Prostate gland (tissue), 2 donors: ENCODE measurements at regions not wholly inside any gene's neighbourhood (a gene's known extent, or its start where the extent isn't known, plus 50 kb on each side); places are given as distances from the start of the nearest gene placed in this dataset.

ENCODE experiments used
- DNase-seq: peaks from one replicate; pipeline ENCODE4 v3.0.0-alpha.2; 2019; ENCODE audit warnings: low spot score
- H3K27ac ChIP-seq, 2 donors: fragments of 200-600 bp; sonication (generic); 2 replicates each; pipeline ENCODE4 v1.5.1; 2017 to 2019
- H3K27me3 ChIP-seq: fragments of 200-600 bp; sonication (generic); replicated peaks from 2 replicates; pipeline ENCODE4 v1.5.1; 2019; ENCODE audit not compliant: insufficient read depth
- H3K36me3 ChIP-seq, 2 donors: fragments of 200-600 bp; sonication (generic); 1 replicate in 1 of 2; 2 replicates in 1 of 2; pipeline versions ENCODE4 v1.5.1 to v1.8.1; 2017 to 2019
- H3K4me1 ChIP-seq: fragments of 200-600 bp; sonication (generic); replicated peaks from 2 replicates; pipeline ENCODE4 v1.5.1; 2019
- H3K4me3 ChIP-seq, 2 donors: fragments of 200-600 bp; sonication (generic); 2 replicates each; pipeline ENCODE4 v1.5.1; 2017 to 2019
- H3K9me3 ChIP-seq: fragments of 200-600 bp; sonication (generic); 2 replicates; pipeline ENCODE4 v1.5.1; 2017
- CTCF ChIP-seq, 4 experiments: fragments of 200-600 bp in 2 of 4; fragments of 450-650 bp in 2 of 4; sonication (generic) in 2 of 4; IDR thresholded peaks; 1 replicate in 3 of 4; 2 replicates in 1 of 4; pipeline ENCODE4 v1.5.1; 2016 to 2019; ENCODE audit warnings: antibody characterized with exemption in 4 of 4, mild to moderate bottlenecking in 2 of 4, moderate library complexity in 2 of 4
- POLR2A ChIP-seq: fragments of 450-650 bp; IDR thresholded peaks from one replicate; pipeline ENCODE4 v1.6.1; 2016; ENCODE audit warnings: antibody characterized with exemption, mild to moderate bottlenecking
- POLR2AphosphoS5 ChIP-seq: sonication (generic); formaldehyde crosslinking; IDR thresholded peaks from one replicate; pipeline ENCODE4 v1.6.1; 2017; ENCODE audit warnings: antibody characterized with exemption
- WGBS: methylation state at CpG from one replicate; pipeline ENCODE4 v1.1.5; 2018; 5-methylcytosine and 5-hydroxymethylcytosine counted together
- intact Hi-C: fragments of 100-400 bp; cut with DNase I; formaldehyde crosslinking; loops from one replicate; pipeline ENCODE4 v1.14.2; 2022

- Histone ChIP-seq H3K27me3 (no peaks in the 10 kb centered on the region), H3K9me3 (no peaks in the 10 kb centered on the region), H3K36me3 (no peaks in the 10 kb centered on the region), H3K4me1 (no peaks in the 10 kb centered on the region), H3K4me3 (no peak overlapping the region), H3K27ac (no peak overlapping the region)
- intact Hi-C loops = no loop called here
- TF ChIP-seq POLR2AphosphoS5 = no peak
- no peak for TF ChIP-seq CTCF (IDR thresholded peaks at IDR 0.05)
- TF ChIP-seq POLR2A = no peak
- no peak for DNase-seq
- 94% methylated on average over 1 of the region's 1 CpG for WGBS
Measured at GRCh38 chr22:48855013-48855412, 972.7 kb downstream of the BRD1 start.

GRCh38 chr22:48853627-48854240, 973.9 kb downstream of the BRD1 start:
- no peak for DNase-seq
- Histone ChIP-seq H3K4me1 (no peaks in the 10 kb centered on the region), H3K9me3 (no peaks in the 10 kb centered on the region), H3K4me3 (no peak overlapping the region), H3K36me3 (no peaks in the 10 kb centered on the region), H3K27me3 (no peaks in the 10 kb centered on the region), H3K27ac (no peak overlapping the region)
- intact Hi-C loops = no loop called here
- TF ChIP-seq POLR2AphosphoS5 (no peak), CTCF (IDR thresholded peaks at IDR 0.05) (no peak), POLR2A (no peak)
- 78% methylated on average over 7 of the region's 7 CpGs for WGBS

- H3K4me1 ChIP-seq = no peaks in the 10 kb centered on the region
- 73% methylated on average over 21 of the region's 22 CpGs for WGBS
- H3K4me3 ChIP-seq = no peak overlapping the region
- no peak overlapping the region for H3K27ac ChIP-seq
- no peaks in the 10 kb centered on the region for H3K9me3 ChIP-seq
- DNase-seq = no peak
- no peak for TF ChIP-seq POLR2A
- no peak for TF ChIP-seq POLR2AphosphoS5
- no peak for TF ChIP-seq CTCF (IDR thresholded peaks at IDR 0.05)
- H3K27me3 ChIP-seq = no peaks in the 10 kb centered on the region
- intact Hi-C loops = no loop called here
- H3K36me3 ChIP-seq = no peaks in the 10 kb centered on the region
Measured at GRCh38 chr22:48851933-48852549, 975.6 kb downstream of the BRD1 start.

- Histone ChIP-seq H3K27ac (no peak overlapping the region), H3K9me3 (no peaks in the 10 kb centered on the region), H3K4me1 (no peaks in the 10 kb centered on the region), H3K27me3 (peaks cover 2% of the 10 kb centered on the region), H3K36me3 (no peaks in the 10 kb centered on the region), H3K4me3 (no peak overlapping the region)
- DNase-seq = no peak
- intact Hi-C loops = no loop called here
- TF ChIP-seq POLR2A (no peak), POLR2AphosphoS5 (no peak), CTCF (IDR thresholded peaks at IDR 0.05) (no peak)
- WGBS = 90% methylated on average over 16 of the region's 16 CpGs
Measured at GRCh38 chr22:48850658-48851287, 976.9 kb downstream of the BRD1 start.
